HEK293T (cell line): ENCODE measurements at regions not wholly inside any gene's neighbourhood (a gene's known extent, or its start where the extent isn't known, plus 50 kb on each side); places are given as distances from the start of the nearest gene placed in this dataset.

ENCODE experiments used
- ARNT ChIP-seq: fragments of 450-650 bp; IDR thresholded peaks from 2 replicates; pipeline ENCODE4 v1.6.1; 2017; ENCODE audit warnings: mild to moderate bottlenecking
- BHLHE40 ChIP-seq: fragments of 450-650 bp; IDR thresholded peaks from 2 replicates; pipeline ENCODE4 v1.6.1; 2016; ENCODE audit warnings: mild to moderate bottlenecking, moderate library complexity, borderline replicate concordance
- ELF4 ChIP-seq: fragments of 450-650 bp; IDR thresholded peaks from 2 replicates; pipeline ENCODE4 v1.6.1; 2017; ENCODE audit warnings: antibody characterized with exemption
- FOXA1 ChIP-seq: fragments of 450-650 bp; IDR thresholded peaks from 2 replicates; pipeline ENCODE4 v1.6.1; 2016; ENCODE audit warnings: mild to moderate bottlenecking
- FOXK2 ChIP-seq: fragments of 450-650 bp; IDR thresholded peaks from 2 replicates; pipeline ENCODE4 v1.6.1; 2016; ENCODE audit warnings: mild to moderate bottlenecking
- HDGF ChIP-seq: fragments of 450-650 bp; IDR thresholded peaks from 2 replicates; pipeline ENCODE4 v1.6.1; 2017; ENCODE audit warnings: antibody characterized with exemption, borderline replicate concordance
- L3MBTL2 ChIP-seq: fragments of 450-650 bp; conservative IDR thresholded peaks from 2 replicates; pipeline ENCODE4 v1.6.1; 2016; ENCODE audit warnings: mild to moderate bottlenecking
- LEF1 ChIP-seq: fragments of 450-650 bp; IDR thresholded peaks from 2 replicates; pipeline ENCODE4 v1.6.1; 2017; ENCODE audit warnings: mild to moderate bottlenecking, borderline replicate concordance
- NFRKB ChIP-seq: fragments of 450-650 bp; IDR thresholded peaks from 2 replicates; pipeline ENCODE4 v1.6.1; 2016; ENCODE audit warnings: mild to moderate bottlenecking, moderate library complexity
- SP1 ChIP-seq: fragments of 450-650 bp; IDR thresholded peaks from 2 replicates; pipeline ENCODE4 v1.6.1; 2017
- SUZ12 ChIP-seq: fragments of 450-650 bp; IDR thresholded peaks from 2 replicates; pipeline ENCODE4 v1.6.1; 2016; ENCODE audit warnings: mild to moderate bottlenecking

DNA sequence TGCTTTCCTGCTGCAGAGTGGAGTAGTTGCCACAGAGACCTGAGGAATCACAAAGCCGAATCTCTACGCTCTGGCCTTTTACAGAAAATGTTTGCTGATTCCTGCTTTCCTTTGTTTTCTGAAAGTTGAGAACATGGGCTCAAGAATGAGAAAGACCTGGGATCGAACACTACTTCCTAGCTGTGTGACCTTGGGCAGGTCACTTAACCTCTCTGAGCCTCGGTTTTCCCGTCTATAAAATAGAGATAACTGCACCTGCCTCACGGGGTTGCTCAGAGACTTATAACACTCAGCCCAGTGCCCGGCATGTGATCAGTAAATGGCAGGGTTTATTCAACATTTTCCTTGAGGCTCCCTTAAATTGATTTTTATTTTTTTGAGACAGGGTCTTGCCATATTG is 70.9 kb upstream of the ALX4 start:
- TF ChIP-seq NFRKB (no peak), SUZ12 (no peak), FOXA1 (no peak), HDGF (no peak), ELF4 (no peak), ARNT (no peak), SP1 (no peak), BHLHE40 (no peak), LEF1 (no peak), FOXK2 (no peak), L3MBTL2 (no peak)
